K562 (cell line): ENCODE measurements at regions not wholly inside any gene's neighbourhood (a gene's known extent, or its start where the extent isn't known, plus 50 kb on each side); places are given as distances from the start of the nearest gene placed in this dataset.

Experiments
- ATAC-seq: fragments of 200-7000 bp; cut with Tn5 transposase; 3 replicates; pipeline ENCODE4 v1.9.1; 2020; ENCODE audit warnings: moderate library complexity
- BruUV-seq: library from RNA; stranded (reverse); fragments of 400-500 nt; replicated peaks from 2 replicates; lab custom pipeline; 2021; lab: Mats Ljungman, UMichigan
- CTCF ChIA-PET: fragments of 300-600 bp; formaldehyde crosslinking; extraction: SDS; loops from one replicate; lab custom pipeline; 2021; ENCODE audit warnings: low intra/inter-chr PET ratio; lab: Yijun Ruan, JAX
- POLR2A ChIA-PET: fragments of 300-600, 350-650 bp; sonication (Branson Sonifier 250); formaldehyde crosslinking; extraction: SDS; loops from one replicate; lab custom pipeline; 2021; ENCODE audit warnings: antibody characterized with exemption, inconsistent platforms; lab: Yijun Ruan, JAX
- DNase-seq, 4 experiments: peaks; one replicate each; pipeline versions ENCODE4 v3.0.0 to v3.0.0-alpha.2; 2011 to 2018; ENCODE audit warnings: low spot score in 3 of 4, mixed read lengths in 3 of 4; ENCODE audit errors: extremely low read depth in 1 of 4
- FAIRE-seq: peaks from 2 replicates; lab custom pipeline; 2011; peaks lifted over from hg19 to GRCh38; lab: Jason Lieb, UNC
- H2AFZ ChIP-seq: 2 replicates; pipeline ENCODE4 v1.6.0; 2011; ENCODE audit warnings: low read depth, low read length, control low read depth, inconsistent platforms
- H3K27ac ChIP-seq: fragments of 200-600 bp; 3 replicates; pipeline ENCODE4 v1.8.0; 2011; ENCODE audit warnings: low read depth, mild to moderate bottlenecking, control low read depth, inconsistent platforms, low read length, moderate library complexity, mixed read lengths; ENCODE audit errors: extremely low read depth
- H3K27me3 ChIP-seq, 2 experiments: fragments of 300-600 bp in 1 of 2; 2 replicates in 1 of 2; 3 replicates in 1 of 2; pipeline versions ENCODE4 v1.6.0 to v1.8.0; 2011; ENCODE audit warnings: inconsistent platforms in 2 of 2, low read length in 2 of 2, mild to moderate bottlenecking in 1 of 2, mixed read lengths in 1 of 2, moderate library complexity in 1 of 2; ENCODE audit not compliant: control insufficient read depth in 2 of 2, insufficient read depth in 2 of 2
- H3K36me3 ChIP-seq: fragments of 300-600 bp; 3 replicates; pipeline ENCODE4 v1.8.0; 2011; ENCODE audit warnings: mild to moderate bottlenecking, low read length, inconsistent platforms; ENCODE audit not compliant: control insufficient read depth, insufficient read depth
- H3K4me1 ChIP-seq, 2 experiments: fragments of 200-600 bp in 1 of 2; replicated peaks in 1 of 2; 2 replicates in 1 of 2; 3 replicates in 1 of 2; pipeline versions ENCODE4 v1.5.1 to v1.8.0; 2011; ENCODE audit warnings: inconsistent platforms in 2 of 2, low read length in 2 of 2, mild to moderate bottlenecking in 1 of 2, mixed read lengths in 1 of 2, moderate library complexity in 1 of 2; ENCODE audit not compliant: control insufficient read depth in 2 of 2, insufficient read depth in 2 of 2
- H3K4me2 ChIP-seq: 2 replicates; pipeline ENCODE4 v1.6.1; 2011; ENCODE audit warnings: low read length, control low read depth, inconsistent platforms, mixed read lengths; ENCODE audit not compliant: insufficient read depth
- H3K4me3 ChIP-seq: fragments of 200-600 bp; sonication (generic), shearing (Covaris generic); 2 replicates; pipeline ENCODE4 v1.5.1; 2016; ENCODE audit warnings: control low read depth, inconsistent platforms
- H3K79me2 ChIP-seq: fragments of 200-600 bp; 3 replicates; pipeline ENCODE4 v1.8.0; 2011; ENCODE audit warnings: low read length, inconsistent platforms; ENCODE audit not compliant: control insufficient read depth, insufficient read depth
- H3K9ac ChIP-seq, 2 experiments: 2 replicates each; pipeline versions ENCODE4 v1.6.0 to v1.6.1; 2011; ENCODE audit warnings: low read depth in 2 of 2, low read length in 2 of 2, control low read depth in 1 of 2, inconsistent platforms in 1 of 2, mild to moderate bottlenecking in 1 of 2, mixed read lengths in 1 of 2; ENCODE audit not compliant: insufficient read depth in 1 of 2
- H3K9me1 ChIP-seq: one replicate; pipeline ENCODE4 v1.6.0; 2011; ENCODE audit warnings: inconsistent platforms, mild to moderate bottlenecking, low read length, moderate library complexity; ENCODE audit not compliant: control insufficient read depth, insufficient read depth
- H3K9me3 ChIP-seq: replicated peaks from 2 replicates; pipeline ENCODE4 v1.5.1; 2011; ENCODE audit warnings: low read depth, low read length, inconsistent platforms; ENCODE audit not compliant: control insufficient read depth, insufficient read depth
- H4K20me1 ChIP-seq: replicated peaks from 2 replicates; pipeline ENCODE4 v1.6.1; 2011; ENCODE audit warnings: low read length, inconsistent platforms, mixed read lengths; ENCODE audit not compliant: control insufficient read depth, insufficient read depth
- BCL6 ChIP-seq: fragments of 250-450 bp; sonication (Bioruptor Pico); IDR thresholded peaks from 2 replicates; pipeline ENCODE4 v1.4.0; 2020
- EP400 ChIP-seq: fragments of 450-650 bp; IDR thresholded peaks from 2 replicates; pipeline ENCODE4 v1.6.1; 2017; ENCODE audit warnings: antibody characterized with exemption, mild to moderate bottlenecking, moderate library complexity
- KAT8 ChIP-seq: fragments of 450-650 bp; IDR thresholded peaks from 2 replicates; pipeline ENCODE4 v1.6.1; 2016; ENCODE audit warnings: low read depth, mild to moderate bottlenecking
- POLR3A ChIP-seq: IDR thresholded peaks from 2 replicates; pipeline ENCODE4 v1.6.1; 2011; ENCODE audit warnings: borderline replicate concordance, mild to moderate bottlenecking, moderate library complexity; ENCODE audit not compliant: insufficient read length, insufficient read depth; ENCODE audit errors: extremely low read depth
- RUNX1 ChIP-seq: sonication (generic); IDR thresholded peaks from 2 replicates; pipeline ENCODE4 v1.6.1; 2016; ENCODE audit warnings: antibody characterized with exemption, low read depth
- TCF3 ChIP-seq: sonication (generic); formaldehyde crosslinking; IDR thresholded peaks from 2 replicates; pipeline ENCODE4 v1.4.0; 2020; ENCODE audit warnings: mild to moderate bottlenecking, missing genetic modification reagents
- ZNF253 ChIP-seq: fragments of 250-450 bp; sonication (Bioruptor Pico); conservative IDR thresholded peaks from 2 replicates; pipeline ENCODE4 v1.6.1; 2021; ENCODE audit warnings: mild to moderate bottlenecking
- ZNF282 ChIP-seq: sonication (generic); formaldehyde crosslinking; IDR thresholded peaks from 2 replicates; pipeline ENCODE4 v1.8.1; 2023; ENCODE audit warnings: missing genetic modification reagents
- ZNF76 ChIP-seq: fragments of 250-450 bp; sonication (Bioruptor Pico); IDR thresholded peaks from 2 replicates; pipeline ENCODE4 v1.4.0; 2020; ENCODE audit warnings: mild to moderate bottlenecking, moderate library complexity, borderline replicate concordance
- WGBS: fragments of 100-300 bp; shearing (Covaris generic); methylation state at CpG from one replicate; pipeline ENCODE4 v1.1.6; 2016; ENCODE audit warnings: low coverage, mixed read lengths; ENCODE audit not compliant: insufficient coverage; ENCODE audit errors: missing lambda C conversion rate; 5-methylcytosine and 5-hydroxymethylcytosine counted together
- in situ Hi-C: fragments of 300-500 bp; cut with MboI; formaldehyde crosslinking; loops from 4 replicates; pipeline ENCODE4 v1.15.0; 2018; ENCODE audit warnings: inconsistent platforms, mixed read lengths
- intact Hi-C: fragments of 100-400 bp; cut with micrococcal nuclease; formaldehyde crosslinking; loops from 2 replicates; pipeline ENCODE4 v1.14.2; 2022
- TF ChIP-seq, protein P1 (sequence below): fragments of 450-650 bp; conservative IDR thresholded peaks from 2 replicates; pipeline ENCODE4 v1.6.1; 2016; ENCODE audit warnings: missing genetic modification characterization, low read depth, mild to moderate bottlenecking, control low read depth, missing compliant biosample characterization
- TF ChIP-seq, protein P2 (sequence below): sonication (generic); formaldehyde crosslinking; IDR thresholded peaks from 2 replicates; pipeline ENCODE4 v1.8.0; 2022; ENCODE audit warnings: mild to moderate bottlenecking, missing genetic modification reagents, borderline replicate concordance
- TF ChIP-seq, protein P3 (sequence below): fragments of 450-650 bp; formaldehyde crosslinking; IDR thresholded peaks from 2 replicates; pipeline ENCODE4 v1.4.0; 2020; ENCODE audit warnings: mild to moderate bottlenecking, moderate library complexity

DNA sequence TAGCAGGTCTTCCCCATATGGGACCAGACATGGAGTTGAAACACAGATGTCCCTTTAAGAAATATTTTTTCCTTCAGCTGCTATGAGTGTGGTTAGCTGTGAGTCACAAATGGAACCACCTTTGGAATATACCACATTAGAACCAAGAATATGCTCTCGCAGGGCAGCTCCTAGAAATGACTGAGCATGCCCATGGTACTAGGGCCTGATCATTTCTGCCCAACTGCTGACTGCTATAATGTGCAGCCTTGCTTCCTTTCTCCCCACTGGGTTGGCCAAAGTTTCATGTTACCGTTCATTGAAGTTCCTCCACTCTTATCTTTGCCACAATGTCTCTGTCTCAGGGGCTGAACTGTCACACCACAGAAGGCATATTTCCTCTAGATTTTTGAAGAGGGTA lies 1074.6 kb downstream of the FLRT2 start:
- POLR2A ChIA-PET = no interaction called here
- Histone ChIP-seq H4K20me1 (no peaks in the 10 kb centered on the region), H3K79me2 (no peaks in the 10 kb centered on the region), H3K4me1 (no peaks in the 10 kb centered on the region), H3K4me3 (no peak overlapping the region), H2AFZ (no peak overlapping the region), H3K27me3 (no peaks in the 10 kb centered on the region), H3K36me3 (no peaks in the 10 kb centered on the region), H3K9ac (no peak overlapping the region), H3K4me2 (no peak overlapping the region), H3K9me3 (no peaks in the 10 kb centered on the region), H3K27ac (no peak overlapping the region), H3K9me1 (no peaks in the 10 kb centered on the region)
- ATAC-seq (no peak), DNase-seq (no peak), FAIRE-seq (no peak)
- WGBS = 0% methylated on average over 2 of the region's 2 CpGs
- TF ChIP-seq, protein P1, sequence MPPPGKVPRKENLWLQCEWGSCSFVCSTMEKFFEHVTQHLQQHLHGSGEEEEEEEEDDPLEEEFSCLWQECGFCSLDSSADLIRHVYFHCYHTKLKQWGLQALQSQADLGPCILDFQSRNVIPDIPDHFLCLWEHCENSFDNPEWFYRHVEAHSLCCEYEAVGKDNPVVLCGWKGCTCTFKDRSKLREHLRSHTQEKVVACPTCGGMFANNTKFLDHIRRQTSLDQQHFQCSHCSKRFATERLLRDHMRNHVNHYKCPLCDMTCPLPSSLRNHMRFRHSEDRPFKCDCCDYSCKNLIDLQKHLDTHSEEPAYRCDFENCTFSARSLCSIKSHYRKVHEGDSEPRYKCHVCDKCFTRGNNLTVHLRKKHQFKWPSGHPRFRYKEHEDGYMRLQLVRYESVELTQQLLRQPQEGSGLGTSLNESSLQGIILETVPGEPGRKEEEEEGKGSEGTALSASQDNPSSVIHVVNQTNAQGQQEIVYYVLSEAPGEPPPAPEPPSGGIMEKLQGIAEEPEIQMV (tag) = no peak
- TF ChIP-seq POLR3A (no peak), KAT8 (no peak), EP400 (no peak), ZNF282 (CRISPR knock-in tag) (no peak), ZNF76 (CRISPR knock-in tag) (no peak), BCL6 (CRISPR knock-in tag) (no peak), RUNX1 (no peak), TCF3 (CRISPR knock-in tag) (no peak), ZNF253 (CRISPR knock-in tag) (no peak)
- TF ChIP-seq, protein P2, sequence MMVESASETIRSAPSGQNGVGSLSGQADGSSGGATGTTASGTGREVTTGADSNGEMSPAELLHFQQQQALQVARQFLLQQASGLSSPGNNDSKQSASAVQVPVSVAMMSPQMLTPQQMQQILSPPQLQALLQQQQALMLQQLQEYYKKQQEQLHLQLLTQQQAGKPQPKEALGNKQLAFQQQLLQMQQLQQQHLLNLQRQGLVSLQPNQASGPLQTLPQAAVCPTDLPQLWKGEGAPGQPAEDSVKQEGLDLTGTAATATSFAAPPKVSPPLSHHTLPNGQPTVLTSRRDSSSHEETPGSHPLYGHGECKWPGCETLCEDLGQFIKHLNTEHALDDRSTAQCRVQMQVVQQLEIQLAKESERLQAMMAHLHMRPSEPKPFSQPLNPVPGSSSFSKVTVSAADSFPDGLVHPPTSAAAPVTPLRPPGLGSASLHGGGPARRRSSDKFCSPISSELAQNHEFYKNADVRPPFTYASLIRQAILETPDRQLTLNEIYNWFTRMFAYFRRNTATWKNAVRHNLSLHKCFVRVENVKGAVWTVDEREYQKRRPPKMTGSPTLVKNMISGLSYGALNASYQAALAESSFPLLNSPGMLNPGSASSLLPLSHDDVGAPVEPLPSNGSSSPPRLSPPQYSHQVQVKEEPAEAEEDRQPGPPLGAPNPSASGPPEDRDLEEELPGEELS (CRISPR knock-in tag) = no peak
- TF ChIP-seq, protein P3, sequence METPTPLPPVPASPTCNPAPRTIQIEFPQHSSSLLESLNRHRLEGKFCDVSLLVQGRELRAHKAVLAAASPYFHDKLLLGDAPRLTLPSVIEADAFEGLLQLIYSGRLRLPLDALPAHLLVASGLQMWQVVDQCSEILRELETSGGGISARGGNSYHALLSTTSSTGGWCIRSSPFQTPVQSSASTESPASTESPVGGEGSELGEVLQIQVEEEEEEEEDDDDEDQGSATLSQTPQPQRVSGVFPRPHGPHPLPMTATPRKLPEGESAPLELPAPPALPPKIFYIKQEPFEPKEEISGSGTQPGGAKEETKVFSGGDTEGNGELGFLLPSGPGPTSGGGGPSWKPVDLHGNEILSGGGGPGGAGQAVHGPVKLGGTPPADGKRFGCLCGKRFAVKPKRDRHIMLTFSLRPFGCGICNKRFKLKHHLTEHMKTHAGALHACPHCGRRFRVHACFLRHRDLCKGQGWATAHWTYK (CRISPR knock-in tag) = no peak
- in situ Hi-C loops (no loop called here), intact Hi-C loops (no loop called here)
- no TSS peak for BruUV-seq
- CTCF ChIA-PET = no interaction called here
